H9 (cell line): ENCODE measurements at regions not wholly inside any gene's neighbourhood (a gene's known extent, or its start where the extent isn't known, plus 50 kb on each side); places are given as distances from the start of the nearest gene placed in this dataset.

Source experiments
- DNase-seq: peaks from one replicate; pipeline ENCODE4 v3.0.0-alpha.2; 2017
- H2AFZ ChIP-seq: one replicate; pipeline ENCODE4 v1.6.1; 2013; ENCODE audit warnings: mild to moderate bottlenecking, low read length, control low read depth, moderate library complexity
- H2AK5ac ChIP-seq: 2 replicates; pipeline ENCODE4 v1.6.1; 2013; ENCODE audit warnings: low read length, control low read depth, mixed read lengths; ENCODE audit not compliant: insufficient read length
- H2BK120ac ChIP-seq: one replicate; pipeline ENCODE4 v1.6.1; 2013; ENCODE audit warnings: low read depth, mild to moderate bottlenecking, low read length, control low read depth, inconsistent platforms; ENCODE audit not compliant: poor library complexity, severe bottlenecking
- H2BK12ac ChIP-seq: 2 replicates; pipeline ENCODE4 v1.6.1; 2013; ENCODE audit warnings: low read length, control low read depth, mixed read lengths, low read depth; ENCODE audit not compliant: insufficient read length
- H2BK15ac ChIP-seq: 2 replicates; pipeline ENCODE4 v1.6.1; 2013; ENCODE audit warnings: low read depth, low read length, control low read depth
- H2BK20ac ChIP-seq: one replicate; pipeline ENCODE4 v1.6.1; 2013; ENCODE audit warnings: low read depth, mild to moderate bottlenecking, low read length, control low read depth, inconsistent platforms; ENCODE audit not compliant: poor library complexity, severe bottlenecking
- H2BK5ac ChIP-seq: 2 replicates; pipeline ENCODE4 v1.6.1; 2013; ENCODE audit warnings: low read length, control low read depth, mixed read lengths; ENCODE audit not compliant: insufficient read length
- H3K14ac ChIP-seq: 2 replicates; pipeline ENCODE4 v1.6.1; 2013; ENCODE audit warnings: low read length, control low read depth; ENCODE audit not compliant: insufficient read depth
- H3K18ac ChIP-seq: 2 replicates; pipeline ENCODE4 v1.6.1; 2013; ENCODE audit warnings: low read depth, mild to moderate bottlenecking, mixed read lengths, low read length, control low read depth; ENCODE audit not compliant: insufficient read length
- H3K23ac ChIP-seq: 2 replicates; pipeline ENCODE4 v1.6.1; 2013; ENCODE audit warnings: low read length, control low read depth, mixed read lengths, low read depth; ENCODE audit not compliant: insufficient read length
- H3K23me2 ChIP-seq: 2 replicates; pipeline ENCODE4 v1.6.1; 2013; ENCODE audit warnings: low read depth, mild to moderate bottlenecking, mixed read lengths, low read length, control low read depth; ENCODE audit not compliant: insufficient read length, poor library complexity, severe bottlenecking
- H3K27ac ChIP-seq: 2 replicates; pipeline ENCODE4 v1.5.1; 2013; ENCODE audit warnings: low read length, control low read depth, mixed read lengths, low read depth; ENCODE audit not compliant: insufficient read length
- H3K27me3 ChIP-seq: 2 replicates; pipeline ENCODE4 v1.6.1; 2013; ENCODE audit warnings: low read length, control low read depth, inconsistent platforms; ENCODE audit not compliant: insufficient read depth
- H3K4ac ChIP-seq: 2 replicates; pipeline ENCODE4 v1.6.1; 2013; ENCODE audit warnings: low read depth, mild to moderate bottlenecking, control low read depth, inconsistent platforms, low read length, moderate library complexity
- H3K4me1 ChIP-seq: 2 replicates; pipeline ENCODE4 v1.6.1; 2013; ENCODE audit warnings: low read length, control low read depth, inconsistent platforms; ENCODE audit not compliant: insufficient read depth
- H3K4me2 ChIP-seq: 2 replicates; pipeline ENCODE4 v1.6.1; 2013; ENCODE audit warnings: low read length, control low read depth, mixed read lengths; ENCODE audit not compliant: insufficient read length, insufficient read depth
- H3K56ac ChIP-seq: 2 replicates; pipeline ENCODE4 v1.6.1; 2013; ENCODE audit warnings: low read depth, mild to moderate bottlenecking, mixed read lengths, low read length, control low read depth; ENCODE audit not compliant: insufficient read length
- H3K79me1 ChIP-seq: 2 replicates; pipeline ENCODE4 v1.6.1; 2013; ENCODE audit warnings: low read depth, mild to moderate bottlenecking, moderate library complexity, low read length, control low read depth, inconsistent platforms; ENCODE audit not compliant: insufficient read depth, poor library complexity, severe bottlenecking
- H3K79me2 ChIP-seq: 2 replicates; pipeline ENCODE4 v1.6.1; 2013; ENCODE audit warnings: low read length, control low read depth, inconsistent platforms; ENCODE audit not compliant: insufficient read depth
- H3K9ac ChIP-seq: 2 replicates; pipeline ENCODE4 v1.6.1; 2013; ENCODE audit warnings: low read length, control low read depth, mixed read lengths; ENCODE audit not compliant: insufficient read length; ENCODE audit errors: extremely low read depth
- H3K9me3 ChIP-seq: one replicate; pipeline ENCODE4 v1.6.1; 2013; ENCODE audit warnings: low read depth, low read length, inconsistent platforms; ENCODE audit not compliant: control insufficient read depth
- H3T11ph ChIP-seq: one replicate; pipeline ENCODE4 v1.6.1; 2013; ENCODE audit warnings: mild to moderate bottlenecking, low read length, control low read depth, inconsistent platforms
- H4K20me1 ChIP-seq: one replicate; pipeline ENCODE4 v1.6.1; 2013; ENCODE audit not compliant: control insufficient read depth, insufficient read length, insufficient read depth
- H4K5ac ChIP-seq: 2 replicates; pipeline ENCODE4 v1.6.1; 2013; ENCODE audit warnings: low read depth, mild to moderate bottlenecking, mixed read lengths, low read length, control low read depth; ENCODE audit not compliant: insufficient read length
- H4K8ac ChIP-seq: replicated peaks from 2 replicates; pipeline ENCODE4 v1.6.1; 2013; ENCODE audit warnings: low read length, control low read depth, mixed read lengths, low read depth; ENCODE audit not compliant: insufficient read length
- H4K91ac ChIP-seq: 2 replicates; pipeline ENCODE4 v1.6.1; 2013; ENCODE audit warnings: low read depth, mild to moderate bottlenecking, moderate library complexity, mixed read lengths, low read length, control low read depth; ENCODE audit not compliant: insufficient read length
- H3K27ac Mint-ChIP-seq, 3 experiments: 2 replicates in 2 of 3; 3 replicates in 1 of 3; pipeline ENCODE4 v1.8.0; 2020 to 2021; ENCODE audit warnings: mixed read lengths in 3 of 3, mild to moderate bottlenecking in 1 of 3, moderate library complexity in 1 of 3
- H3K27me3 Mint-ChIP-seq: 2 replicates; pipeline ENCODE4 v1.8.0; 2021; ENCODE audit warnings: low read depth, mild to moderate bottlenecking, moderate library complexity, mixed read lengths
- H3K36me3 Mint-ChIP-seq, 3 experiments: 2 replicates in 2 of 3; 3 replicates in 1 of 3; pipeline ENCODE4 v1.8.0; 2020 to 2021; ENCODE audit warnings: low read depth in 3 of 3, mixed read lengths in 3 of 3; ENCODE audit not compliant: insufficient read depth in 1 of 3
- H3K4me1 Mint-ChIP-seq, 2 experiments: 2 replicates each; pipeline ENCODE4 v1.8.0; 2020; ENCODE audit warnings: mixed read lengths in 2 of 2
- H3K4me3 Mint-ChIP-seq, 2 experiments: 2 replicates in 1 of 2; 3 replicates in 1 of 2; pipeline ENCODE4 v1.8.0; 2020 to 2021; ENCODE audit warnings: mild to moderate bottlenecking in 2 of 2, mixed read lengths in 2 of 2, moderate library complexity in 1 of 2
- H3K9me3 Mint-ChIP-seq, 2 experiments: 2 replicates in 1 of 2; 3 replicates in 1 of 2; pipeline ENCODE4 v1.8.0; 2020; ENCODE audit warnings: mild to moderate bottlenecking in 2 of 2, mixed read lengths in 2 of 2, moderate library complexity in 1 of 2
- WGBS: extraction: QIAGEN DNeasy Blood & Tissue Kit; methylation state at CpG from one replicate; pipeline ENCODE4 v1.1.7; 2013; ENCODE audit warnings: missing lambda C conversion rate, low lambda C conversion rate, mixed read lengths; ENCODE audit not compliant: insufficient read length; ENCODE audit errors: extremely low coverage; 5-methylcytosine and 5-hydroxymethylcytosine counted together
- TF ChIP-seq, protein P1 (sequence below): fragments of 200-600 bp; sonication (generic); conservative IDR thresholded peaks from 3 replicates; pipeline ENCODE4 v1.8.0; 2021; ENCODE audit warnings: antibody characterized with exemption, mild to moderate bottlenecking

DNA sequence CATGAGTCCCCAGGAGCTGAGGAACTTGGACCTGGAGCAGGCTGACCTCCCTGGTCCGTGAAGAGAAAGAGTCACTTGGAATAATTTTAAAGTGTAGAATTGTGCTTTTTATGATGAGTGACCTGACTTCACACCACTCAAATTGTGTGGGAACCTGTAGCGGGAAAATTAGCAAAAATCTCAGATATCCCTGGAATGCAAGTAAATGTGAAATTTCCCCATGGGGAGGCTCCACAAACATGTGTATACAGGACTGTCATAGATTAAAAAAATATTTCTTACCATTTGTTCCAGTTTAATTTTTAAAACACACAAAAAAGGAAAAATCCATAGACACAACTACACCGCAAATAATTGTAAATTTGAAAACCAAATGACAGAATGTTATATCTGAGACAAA is 1079.6 kb upstream of the PABPC4L start:
- Histone ChIP-seq H3K27ac (no peak overlapping the region), H3K18ac (no peak overlapping the region), H4K91ac (no peak overlapping the region), H2BK20ac (no peak overlapping the region), H3K4me2 (no peak overlapping the region), H3K14ac (no peak overlapping the region), H2AK5ac (no peak overlapping the region), H3K79me1 (no peaks in the 10 kb centered on the region), H3K56ac (no peak overlapping the region), H2BK15ac (no peak overlapping the region), H3K4ac (no peak overlapping the region), H2AFZ (peak overlapping the region; percentile 40), H3K27me3 (no peaks in the 10 kb centered on the region; the same call in 1 of the 2 replicates), H2BK5ac (no peak overlapping the region), H3K4me1 (no peaks in the 10 kb centered on the region), H4K20me1 (no peaks in the 10 kb centered on the region), H3T11ph (no peak overlapping the region), H3K9me3 (no peaks in the 10 kb centered on the region), H3K23me2 (no peaks in the 10 kb centered on the region), H2BK12ac (no peak overlapping the region), H2BK120ac (no peak overlapping the region), H4K5ac (no peak overlapping the region), H4K8ac (no peak overlapping the region), H3K9ac (no peak overlapping the region), H3K79me2 (no peaks in the 10 kb centered on the region), H3K23ac (no peak overlapping the region)
- TF ChIP-seq, protein P1, sequence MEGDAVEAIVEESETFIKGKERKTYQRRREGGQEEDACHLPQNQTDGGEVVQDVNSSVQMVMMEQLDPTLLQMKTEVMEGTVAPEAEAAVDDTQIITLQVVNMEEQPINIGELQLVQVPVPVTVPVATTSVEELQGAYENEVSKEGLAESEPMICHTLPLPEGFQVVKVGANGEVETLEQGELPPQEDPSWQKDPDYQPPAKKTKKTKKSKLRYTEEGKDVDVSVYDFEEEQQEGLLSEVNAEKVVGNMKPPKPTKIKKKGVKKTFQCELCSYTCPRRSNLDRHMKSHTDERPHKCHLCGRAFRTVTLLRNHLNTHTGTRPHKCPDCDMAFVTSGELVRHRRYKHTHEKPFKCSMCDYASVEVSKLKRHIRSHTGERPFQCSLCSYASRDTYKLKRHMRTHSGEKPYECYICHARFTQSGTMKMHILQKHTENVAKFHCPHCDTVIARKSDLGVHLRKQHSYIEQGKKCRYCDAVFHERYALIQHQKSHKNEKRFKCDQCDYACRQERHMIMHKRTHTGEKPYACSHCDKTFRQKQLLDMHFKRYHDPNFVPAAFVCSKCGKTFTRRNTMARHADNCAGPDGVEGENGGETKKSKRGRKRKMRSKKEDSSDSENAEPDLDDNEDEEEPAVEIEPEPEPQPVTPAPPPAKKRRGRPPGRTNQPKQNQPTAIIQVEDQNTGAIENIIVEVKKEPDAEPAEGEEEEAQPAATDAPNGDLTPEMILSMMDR = no peak
- Mint-ChIP-seq H3K27me3 (no peaks in the 10 kb centered on the region), H3K4me1 (peaks cover 2 to 3% of the 10 kb centered on the region in 2 experiments), H3K36me3 (peaks cover 0 to under 1% (median 0%) of the 10 kb centered on the region in 3 experiments; a peak in 1 of 7 replicates), H3K4me3 (no peak overlapping the region), H3K9me3 (no peaks in the 10 kb centered on the region), H3K27ac (peak overlapping the region in 1 of 3 experiments; percentile 22; a peak in 1 of 7 replicates)
- no peak for DNase-seq
- WGBS = no CpG with 5 or more reads among the region's 3 CpGs
